DMS 273 (cell line): ENCODE measurements at regions not wholly inside any gene's neighbourhood (a gene's known extent, or its start where the extent isn't known, plus 50 kb on each side); places are given as distances from the start of the nearest gene placed in this dataset.

Experiments used
- DNase-seq: peaks from one replicate; lab custom pipeline; 2025; ENCODE audit not compliant: unreplicated experiment; lab: John Stamatoyannopoulos, UW

GRCh38 chr9:86460216-86461002 lies 106.2 kb upstream of the TUT7 start:
- DNase-seq: no peak

GRCh38 chr9:86459599-86460155 lies 105.5 kb upstream of the TUT7 start:
- no peak for DNase-seq

- DNase-seq: no peak
These were observed 105.0 kb upstream of the TUT7 start for GRCh38 chr9:86459191-86459590.

GRCh38 chr9:86458191-86458855 lies 104.1 kb upstream of the TUT7 start:
- no peak for DNase-seq

- no peak for DNase-seq
These were observed 102.2 kb upstream of the TUT7 start for GRCh38 chr9:86456416-86456815.

- no peak for DNase-seq
These were observed 100.7 kb upstream of the TUT7 start for GRCh38 chr9:86454701-86455615.

- DNase-seq: no peak
These were observed 98.1 kb upstream of the TUT7 start for GRCh38 chr9:86452201-86452828.

GRCh38 chr9:86449246-86449645 lies 95.0 kb upstream of the TUT7 start:
- no peak for DNase-seq

GRCh38 chr9:86445671-86446070 lies 91.5 kb upstream of the TUT7 start:
- no peak for DNase-seq

- DNase-seq: no peak
These were observed 89.8 kb upstream of the TUT7 start for GRCh38 chr9:86443992-86444391.

- peak; percentile 64 for DNase-seq
These were observed 80.0 kb upstream of the TUT7 start for GRCh38 chr9:86434039-86434726.

- DNase-seq: no peak
These were observed 70.2 kb upstream of the TUT7 start for GRCh38 chr9:86424251-86424891.

GRCh38 chr9:86413971-86414880 lies 60.0 kb upstream of the TUT7 start:
- peak; percentile 48 for DNase-seq

- peak; percentile 84 for DNase-seq
These were observed 56.1 kb upstream of the TUT7 start for GRCh38 chr9:86410281-86410680.

GRCh38 chr9:86408121-86408520 lies 53.9 kb upstream of the TUT7 start:
- DNase-seq: no peak

GRCh38 chr9:86407022-86407421 lies 52.8 kb upstream of the TUT7 start:
- no peak for DNase-seq

GRCh38 chr9:86406366-86406765 lies 52.2 kb upstream of the TUT7 start:
- DNase-seq: no peak

- DNase-seq: peak; percentile 52
These were observed 51.7 kb upstream of the TUT7 start for GRCh38 chr9:86405926-86406325.

- DNase-seq: no peak
These were observed 50.9 kb upstream of the TUT7 start for GRCh38 chr9:86405086-86405491.
